ENCODE measurements at regions not wholly inside any gene's neighbourhood (a gene's known extent, or its start where the extent isn't known, plus 50 kb on each side); places are given as distances from the start of the nearest gene placed in this dataset.

DNA sequence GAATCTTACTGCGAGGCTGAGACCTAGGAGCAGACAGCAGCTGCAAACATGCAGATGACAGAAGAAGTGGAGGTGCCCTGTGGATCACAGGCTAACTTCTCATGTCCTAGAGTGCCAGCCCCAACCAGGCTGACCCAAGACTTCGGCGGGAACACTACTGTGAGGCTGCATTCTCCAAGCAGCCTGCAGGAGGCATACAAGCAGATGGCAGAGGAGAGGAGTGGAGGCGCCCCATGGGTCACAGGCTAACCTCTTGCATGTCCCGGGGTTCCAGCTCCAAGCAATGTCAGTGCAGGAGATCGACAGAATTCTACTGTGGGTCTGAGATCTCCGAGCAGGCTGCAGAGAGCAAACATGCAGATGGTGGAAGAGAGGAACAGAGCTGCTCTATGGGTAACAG, 98.1 kb upstream of the ZNF678 start:
- no peaks in the 10 kb centered on the region for H3K36me3 ChIP-seq

DNA sequence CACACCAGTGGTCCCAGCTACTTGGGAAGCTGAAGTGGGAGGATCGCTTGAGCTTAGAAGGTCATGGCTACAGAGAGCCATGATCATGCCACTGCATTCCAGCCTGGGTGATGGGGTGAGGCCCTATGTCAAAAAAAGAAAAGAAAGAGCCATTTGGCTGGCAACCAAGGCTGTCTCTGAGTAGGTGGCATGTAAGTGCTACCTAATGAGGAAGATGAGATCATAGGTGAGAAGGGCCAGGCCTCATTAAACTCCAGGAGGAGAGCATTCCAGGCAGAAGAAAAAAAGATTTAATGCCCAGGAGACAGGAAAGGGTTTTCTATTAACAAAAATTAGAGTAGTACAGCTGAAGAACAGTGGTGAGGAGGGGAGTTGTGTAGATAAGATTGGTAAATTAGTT, 103.4 kb upstream of the ZNF678 start:
- H3K4me3 ChIP-seq: no peak overlapping the region
- no peaks in the 10 kb centered on the region; the same call in 1 of the 2 replicates for H3K27me3 ChIP-seq
- no peak for DNase-seq
- H3K27ac ChIP-seq: no peak overlapping the region
- H3K4me1 ChIP-seq: no peaks in the 10 kb centered on the region
- no peaks in the 10 kb centered on the region for H3K9me3 ChIP-seq (replicated peaks)
- no peaks in the 10 kb centered on the region for H3K36me3 ChIP-seq

More for the DNA sequence above, 98.1 kb upstream of the ZNF678 start:
- Histone ChIP-seq H3K27ac (no peak overlapping the region), H3K4me3 (no peak overlapping the region), H3K9me3 (replicated peaks) (no peaks in the 10 kb centered on the region), H3K27me3 (no peaks in the 10 kb centered on the region; the same call in none of the 2 replicates), H3K4me1 (no peaks in the 10 kb centered on the region)
- no peak for DNase-seq

DNA sequence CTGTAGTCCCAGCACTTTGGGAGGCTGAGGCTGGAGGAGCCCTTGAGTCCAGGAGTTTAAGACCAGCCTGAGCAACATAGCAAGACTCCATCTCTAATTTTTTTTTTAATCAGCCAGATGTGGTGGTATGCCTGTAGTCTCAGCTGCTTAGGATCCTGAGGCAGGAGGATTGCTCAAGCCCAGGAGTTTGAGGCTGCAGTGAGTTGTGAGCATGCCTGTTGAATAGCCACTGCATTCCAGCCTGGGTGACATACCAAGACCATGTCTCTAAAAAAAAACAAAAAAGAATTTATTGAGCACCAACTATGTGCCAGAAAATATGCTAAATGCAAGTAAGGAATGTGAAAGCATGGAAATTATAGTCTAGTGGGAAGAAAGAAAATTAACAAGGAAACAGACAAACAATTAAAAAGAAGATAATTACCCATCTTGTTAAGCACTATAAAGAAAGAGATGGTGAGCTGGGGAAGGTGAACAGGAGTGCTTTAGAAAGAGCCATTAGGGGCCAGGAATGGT, 104.0 kb upstream of the ZNF678 start:
- H3K9me3 ChIP-seq (replicated peaks): no peaks in the 10 kb centered on the region
- no peaks in the 10 kb centered on the region for H3K36me3 ChIP-seq
- H3K4me3 ChIP-seq: no peak overlapping the region
- no peaks in the 10 kb centered on the region; the same call in 1 of the 2 replicates for H3K27me3 ChIP-seq
- H3K4me1 ChIP-seq: no peaks in the 10 kb centered on the region
- H3K27ac ChIP-seq: no peak overlapping the region
- DNase-seq: no peak

DNA sequence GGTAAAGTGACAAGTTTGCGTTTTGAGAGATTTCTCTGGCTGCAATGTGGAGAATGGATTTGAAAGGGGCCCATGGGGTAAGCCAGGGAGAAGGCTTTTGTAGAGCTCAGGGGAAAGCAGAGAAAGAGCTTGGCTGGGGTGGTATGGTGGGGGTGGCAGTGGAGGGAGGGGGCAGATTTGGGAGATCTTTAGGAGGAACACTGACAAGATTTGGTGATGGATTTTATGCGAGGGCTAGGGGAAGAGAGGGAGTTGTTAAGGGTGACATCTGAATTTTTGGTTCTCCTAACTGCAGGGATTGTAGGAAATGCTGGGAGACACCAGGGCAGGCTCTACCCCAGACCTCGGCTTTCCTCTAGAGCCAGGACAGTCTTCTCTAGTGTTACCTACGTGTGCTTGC, 108.7 kb upstream of the ZNF678 start:
- Histone ChIP-seq H3K4me3 (no peak overlapping the region), H3K27ac (no peak overlapping the region), H3K27me3 (no peaks in the 10 kb centered on the region), H3K9me3 (replicated peaks) (no peaks in the 10 kb centered on the region), H3K36me3 (no peaks in the 10 kb centered on the region), H3K4me1 (peaks cover 4% of the 10 kb centered on the region; the same call in 1 of the 2 replicates)
- DNase-seq: no peak

DNA sequence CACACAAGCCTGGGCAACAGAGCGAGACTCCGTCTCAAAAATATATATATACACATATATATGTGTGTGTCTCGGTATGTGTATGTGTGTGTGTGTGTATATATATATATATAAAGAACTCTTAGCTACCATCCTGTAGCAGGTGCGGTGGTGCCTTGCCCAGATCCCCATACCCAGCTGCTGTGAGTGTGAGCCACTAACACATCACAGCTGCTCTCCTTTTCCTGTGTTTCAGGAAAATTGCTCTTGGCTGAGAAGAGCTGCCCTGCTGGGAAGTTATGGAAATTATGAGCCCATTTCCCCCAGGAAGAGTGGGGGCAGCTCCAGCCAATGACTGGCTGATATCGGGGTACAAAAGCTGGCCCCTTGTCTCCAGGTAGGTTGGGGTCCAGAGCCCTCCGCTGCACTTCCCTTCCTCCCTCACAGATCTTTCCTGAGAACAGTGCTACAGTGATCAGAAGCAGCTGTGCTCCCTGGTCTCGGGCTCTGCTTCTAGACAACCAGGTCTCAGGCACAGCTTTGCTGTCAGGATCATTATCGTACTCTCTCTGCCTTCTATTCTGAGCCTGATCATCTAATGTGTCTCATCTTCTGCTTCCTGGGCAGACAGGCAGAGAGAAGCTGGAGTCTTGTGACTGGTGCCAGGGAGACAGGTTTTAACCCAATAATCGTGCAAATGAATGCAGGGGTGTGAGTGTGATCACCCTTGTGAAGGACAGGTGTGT, 109.6 kb upstream of the ZNF678 start:
- Histone ChIP-seq H3K4me1 (peaks cover 6% of the 10 kb centered on the region; the same call in 1 of the 2 replicates), H3K4me3 (no peak overlapping the region), H3K27me3 (no peaks in the 10 kb centered on the region), H3K27ac (no peak overlapping the region), H3K9me3 (replicated peaks) (no peaks in the 10 kb centered on the region), H3K36me3 (no peaks in the 10 kb centered on the region)
- DNase-seq: peak; percentile 30 to 41

DNA sequence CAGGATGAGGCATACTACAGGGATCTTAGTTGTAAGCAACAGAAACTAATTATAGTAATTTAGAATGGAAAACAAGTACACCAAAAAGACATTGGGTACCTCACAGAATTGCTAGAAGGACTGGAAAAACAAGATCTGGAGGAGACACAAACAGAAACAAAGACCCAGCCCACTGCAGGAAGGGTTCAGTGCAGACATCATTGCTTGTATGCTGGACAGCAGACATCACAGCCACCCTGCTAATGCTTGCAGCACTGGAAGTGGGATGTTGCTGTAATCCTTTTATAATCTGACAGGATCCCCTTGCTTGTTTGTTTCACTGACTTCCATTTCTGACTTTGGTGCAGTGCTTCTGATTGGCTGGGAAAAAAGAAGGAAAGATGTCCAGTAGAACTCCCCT, 111.4 kb upstream of the ZNF678 start:
- H3K27me3 ChIP-seq: no peaks in the 10 kb centered on the region
- no peak for DNase-seq
- H3K4me1 ChIP-seq: peaks cover 6% of the 10 kb centered on the region; the same call in 1 of the 2 replicates
- no peak overlapping the region for H3K4me3 ChIP-seq
- no peak overlapping the region for H3K27ac ChIP-seq
- H3K9me3 ChIP-seq (replicated peaks): no peaks in the 10 kb centered on the region
- H3K36me3 ChIP-seq: no peaks in the 10 kb centered on the region

DNA sequence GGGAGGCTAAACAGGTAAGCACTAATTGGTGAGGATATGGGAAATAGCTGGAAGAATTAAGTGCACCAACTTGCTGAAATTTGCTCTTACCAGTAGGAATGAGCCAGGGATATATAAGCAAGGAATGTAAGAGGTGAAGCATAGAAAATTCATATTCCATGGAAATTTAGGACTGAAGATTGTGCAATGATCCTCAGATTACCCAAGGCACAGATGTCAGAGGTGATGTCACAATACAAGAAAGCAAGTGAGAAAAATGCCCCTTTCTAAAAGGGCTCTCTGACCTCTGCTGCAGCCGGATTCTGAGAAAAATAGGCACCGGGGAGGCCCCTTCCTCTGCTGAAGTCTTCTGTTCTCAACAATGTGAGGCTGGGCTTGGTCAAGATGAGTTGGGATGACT, 112.3 kb upstream of the ZNF678 start:
- Histone ChIP-seq H3K9me3 (replicated peaks) (0 out of 2 replicates have a peak, but pooled peaks cover 2% of the 10 kb centered on the region), H3K27me3 (no peaks in the 10 kb centered on the region)
- DNase-seq: no peak

DNA sequence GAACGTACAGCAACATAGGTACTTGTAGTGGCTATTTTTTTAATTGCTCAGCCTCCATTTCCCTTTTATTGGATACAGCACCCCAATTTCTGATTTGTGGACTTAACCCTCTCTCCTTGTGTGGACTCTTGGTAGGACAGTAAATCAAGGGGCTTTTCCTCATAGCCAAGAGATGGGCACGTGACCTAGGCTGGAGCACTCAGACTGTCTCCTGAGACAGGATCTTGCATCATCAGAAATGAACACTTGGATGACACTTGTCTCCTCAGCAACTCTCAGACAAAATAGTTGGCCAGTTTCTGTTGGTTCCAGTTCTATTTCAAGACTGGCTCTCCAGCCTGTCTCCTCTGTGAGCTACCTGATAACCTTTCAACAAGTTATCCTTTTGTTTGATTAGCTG, 112.9 kb upstream of the ZNF678 start:
- Histone ChIP-seq H3K9me3 (replicated peaks) (0 out of 2 replicates have a peak, but pooled peaks cover 4% of the 10 kb centered on the region), H3K36me3 (no peaks in the 10 kb centered on the region), H3K27ac (no peak overlapping the region), H3K27me3 (no peaks in the 10 kb centered on the region), H3K4me3 (no peak overlapping the region), H3K4me1 (peaks cover 6% of the 10 kb centered on the region; the same call in 1 of the 2 replicates)
- no peak for DNase-seq

More for the DNA sequence above, 112.3 kb upstream of the ZNF678 start:
- H3K4me1 ChIP-seq: peaks cover 6% of the 10 kb centered on the region; the same call in 1 of the 2 replicates
- H3K36me3 ChIP-seq: no peaks in the 10 kb centered on the region
- H3K27ac ChIP-seq: no peak overlapping the region
- no peak overlapping the region for H3K4me3 ChIP-seq

DNA sequence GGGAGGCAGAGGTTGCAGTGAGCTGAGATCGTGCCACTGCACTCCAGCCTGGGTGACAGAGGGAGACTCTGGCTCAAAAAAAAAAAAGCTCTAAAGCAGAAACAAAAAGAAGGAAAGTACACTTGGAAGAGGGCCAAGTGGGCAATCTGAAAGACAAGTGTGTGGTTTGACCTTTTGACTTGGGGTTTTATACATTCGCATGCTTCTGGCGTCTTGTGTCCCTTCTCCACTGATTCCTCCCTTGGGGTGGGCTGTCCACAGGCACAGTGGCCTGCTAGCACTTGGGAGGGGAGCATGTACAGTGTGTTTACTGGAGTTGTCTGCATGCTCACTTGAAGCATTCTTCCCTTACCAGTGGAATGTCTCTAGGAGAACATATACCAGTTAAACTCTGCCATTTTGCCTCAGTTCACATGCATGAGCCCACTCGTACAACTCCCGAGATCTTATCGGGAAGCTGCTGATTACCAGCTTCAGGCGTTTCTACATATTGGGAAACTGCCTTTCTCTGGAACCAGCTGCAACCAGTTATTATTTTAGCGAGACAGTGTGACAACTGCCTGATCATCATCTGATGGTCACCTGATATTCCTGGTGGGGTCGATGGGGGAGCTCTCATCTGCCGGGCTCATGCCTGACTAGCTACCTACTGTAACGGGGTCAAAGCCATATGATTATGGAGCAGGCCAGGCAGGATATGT, 113.5 kb upstream of the ZNF678 start:
- Histone ChIP-seq H3K27me3 (no peaks in the 10 kb centered on the region), H3K36me3 (no peaks in the 10 kb centered on the region), H3K4me3 (no peak overlapping the region), H3K9me3 (replicated peaks) (0 out of 2 replicates have a peak, but pooled peaks cover 4% of the 10 kb centered on the region), H3K27ac (no peak overlapping the region), H3K4me1 (peaks cover 6% of the 10 kb centered on the region; the same call in 1 of the 2 replicates)
- peak in 1 of 2 experiments; percentile 43 for DNase-seq

DNA sequence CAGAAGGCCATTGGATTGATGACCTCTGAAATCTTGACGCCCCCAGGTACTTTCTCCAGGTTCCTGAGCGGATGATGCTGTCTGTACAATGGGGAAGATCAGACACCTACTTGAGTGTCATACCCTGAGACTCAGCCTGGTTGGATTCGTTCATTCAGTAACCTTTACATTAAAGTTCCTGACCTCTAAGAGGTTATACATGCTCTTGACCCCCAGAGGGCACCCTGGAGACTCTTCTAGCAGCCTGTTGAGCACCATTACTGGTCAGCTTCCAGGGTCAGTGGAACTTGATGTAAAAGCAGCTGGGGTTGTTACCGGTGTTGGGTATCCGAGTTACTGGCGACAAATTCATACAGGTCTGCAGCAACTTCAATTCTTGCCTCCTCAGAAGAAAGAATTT, 114.3 kb upstream of the ZNF678 start:
- Histone ChIP-seq H3K4me3 (no peak overlapping the region), H3K27me3 (no peaks in the 10 kb centered on the region), H3K4me1 (peaks cover 6% of the 10 kb centered on the region; the same call in 1 of the 2 replicates), H3K27ac (no peak overlapping the region), H3K36me3 (no peaks in the 10 kb centered on the region), H3K9me3 (replicated peaks) (0 out of 2 replicates have a peak, but pooled peaks cover 4% of the 10 kb centered on the region)
- peak; percentile 68 to 77 for DNase-seq

DNA sequence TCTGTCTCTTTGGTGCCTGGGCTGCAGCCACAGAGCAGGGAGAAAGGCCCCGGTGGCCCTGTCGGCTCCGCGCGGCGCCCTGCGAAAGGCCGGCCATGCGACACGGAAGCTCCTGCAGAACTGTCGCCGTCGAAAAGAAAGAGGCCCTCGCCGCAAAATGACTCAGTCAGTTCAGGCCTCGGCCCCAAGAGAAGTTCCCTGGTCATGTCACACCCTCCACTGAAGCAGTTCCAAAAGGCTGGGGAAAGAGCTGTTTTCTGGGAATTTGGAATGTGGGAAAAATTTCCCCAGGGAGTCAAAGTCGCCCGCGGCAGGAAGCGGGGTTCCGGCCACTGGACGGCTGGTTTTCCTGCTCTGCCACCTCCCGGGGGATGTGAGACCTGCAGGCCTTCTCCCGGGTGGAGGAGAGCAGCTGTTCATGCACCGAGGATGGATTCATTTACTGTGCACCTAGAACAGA, 115.8 kb upstream of the ZNF678 start:
- Histone ChIP-seq H3K27ac (peak overlapping the region; percentile 48), H3K9me3 (replicated peaks) (0 out of 2 replicates have a peak, but pooled peaks cover 4% of the 10 kb centered on the region), H3K4me3 (peak overlapping the region; percentile 55), H3K4me1 (peaks cover 6% of the 10 kb centered on the region; the same call in 1 of the 2 replicates), H3K27me3 (no peaks in the 10 kb centered on the region), H3K36me3 (no peaks in the 10 kb centered on the region)
- peak; percentile 93 to 94 for DNase-seq

DNA sequence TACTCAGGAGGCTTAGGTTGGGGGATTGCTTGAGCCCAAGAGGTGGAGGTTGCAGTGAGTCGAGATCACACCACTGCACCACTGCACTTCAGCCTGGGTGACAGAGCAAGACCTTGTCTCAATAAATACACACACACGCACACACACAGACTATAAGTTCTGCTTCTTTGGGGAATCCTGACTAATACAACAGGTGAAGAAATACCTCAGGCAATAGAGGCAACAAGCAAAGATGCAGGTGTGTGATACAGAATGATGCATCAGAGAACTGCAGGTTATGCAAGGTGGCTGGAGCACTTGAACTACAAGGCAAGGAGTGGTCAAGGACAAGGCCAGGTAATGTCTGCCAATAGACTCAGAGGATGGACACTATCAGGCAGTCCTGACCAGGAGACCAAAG, 117.6 kb upstream of the ZNF678 start:
- Histone ChIP-seq H3K9me3 (replicated peaks) (0 out of 2 replicates have a peak, but pooled peaks cover 4% of the 10 kb centered on the region), H3K36me3 (no peaks in the 10 kb centered on the region), H3K27me3 (no peaks in the 10 kb centered on the region), H3K4me3 (no peak overlapping the region), H3K4me1 (peaks cover 6% of the 10 kb centered on the region; the same call in 1 of the 2 replicates), H3K27ac (no peak overlapping the region)
- no peak for DNase-seq

DNA sequence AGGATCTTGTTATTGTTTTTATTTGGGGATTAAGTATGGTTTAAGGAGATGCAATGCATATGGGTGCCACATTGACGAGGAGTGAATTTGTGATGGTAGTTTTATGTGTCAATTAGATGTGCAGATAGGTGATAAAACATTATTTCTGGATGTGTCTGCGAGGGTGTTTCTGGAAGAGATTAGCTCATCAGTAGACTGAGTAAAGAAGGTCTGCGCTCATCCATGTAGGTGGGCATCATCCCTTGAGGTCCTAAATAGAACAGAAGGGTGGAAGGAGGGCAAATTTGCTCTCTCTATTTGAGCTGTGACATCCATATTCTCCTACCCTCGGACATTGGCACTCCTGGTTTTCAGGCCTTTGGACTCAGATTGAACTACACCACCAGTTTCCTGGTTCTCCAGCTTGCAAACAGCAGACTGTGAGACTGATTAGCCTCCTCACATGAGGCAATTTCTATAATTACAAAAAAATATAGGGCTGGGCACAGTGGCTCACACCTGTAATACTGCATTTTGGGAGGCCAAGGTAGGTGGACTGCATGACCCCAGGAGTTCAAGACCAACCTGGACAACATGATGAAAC, 118.2 kb upstream of the ZNF678 start:
- no peak for DNase-seq
- no peaks in the 10 kb centered on the region for H3K27me3 ChIP-seq
- 0 out of 2 replicates have a peak, but pooled peaks cover 4% of the 10 kb centered on the region for H3K9me3 ChIP-seq (replicated peaks)
- peaks cover 6% of the 10 kb centered on the region; the same call in 1 of the 2 replicates for H3K4me1 ChIP-seq
- no peaks in the 10 kb centered on the region for H3K36me3 ChIP-seq
- no peak overlapping the region for H3K4me3 ChIP-seq
- no peak overlapping the region for H3K27ac ChIP-seq

DNA sequence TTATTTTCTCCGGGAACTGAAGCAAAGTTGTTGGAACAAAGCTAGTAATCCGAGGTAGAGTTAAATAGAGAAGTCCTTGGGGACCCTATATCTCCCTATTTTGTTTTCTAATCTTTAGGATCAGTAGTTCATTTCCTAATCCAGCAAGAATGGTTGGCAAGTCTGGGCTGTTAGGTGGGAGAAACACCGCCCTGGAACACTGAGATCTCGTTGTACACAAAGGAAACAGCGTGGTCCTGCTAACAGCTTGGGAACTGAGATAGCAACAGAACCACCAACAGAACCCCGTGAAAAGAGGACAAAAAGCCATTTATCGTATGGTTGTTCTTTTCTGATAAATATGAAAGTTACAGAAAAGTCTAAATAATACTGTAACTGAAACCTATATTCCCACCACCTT, 121.9 kb upstream of the CDC42BPA start:
- Histone ChIP-seq H3K4me3 (no peak overlapping the region), H3K27ac (no peak overlapping the region), H3K36me3 (no peaks in the 10 kb centered on the region), H3K4me1 (0 out of 2 replicates have a peak, but pooled peaks cover 6% of the 10 kb centered on the region), H3K9me3 (replicated peaks) (no peaks in the 10 kb centered on the region), H3K27me3 (no peaks in the 10 kb centered on the region)
- DNase-seq: no peak
